Left ventricle myocardium superior (tissue), 1 donor: ENCODE measurements at regions not wholly inside any gene's neighbourhood (a gene's known extent, or its start where the extent isn't known, plus 50 kb on each side); places are given as distances from the start of the nearest gene placed in this dataset.

Experiments used
- ATAC-seq: fragments of 200-7000 bp; cut with Tn5 transposase; one replicate; pipeline ENCODE4 v1.9.1; 2020; ENCODE audit warnings: mild to moderate bottlenecking, moderate library complexity
- DNase-seq: peaks from one replicate; pipeline ENCODE4 v3.0.0-alpha.2; 2020
- intact Hi-C: fragments of 100-400 bp; cut with micrococcal nuclease; formaldehyde crosslinking; loops from one replicate; pipeline ENCODE4 v1.11.0; 2022
- donor health status: DM: no; HTN: yes; CAD: no; lungs with severe emphysema.

DNA sequence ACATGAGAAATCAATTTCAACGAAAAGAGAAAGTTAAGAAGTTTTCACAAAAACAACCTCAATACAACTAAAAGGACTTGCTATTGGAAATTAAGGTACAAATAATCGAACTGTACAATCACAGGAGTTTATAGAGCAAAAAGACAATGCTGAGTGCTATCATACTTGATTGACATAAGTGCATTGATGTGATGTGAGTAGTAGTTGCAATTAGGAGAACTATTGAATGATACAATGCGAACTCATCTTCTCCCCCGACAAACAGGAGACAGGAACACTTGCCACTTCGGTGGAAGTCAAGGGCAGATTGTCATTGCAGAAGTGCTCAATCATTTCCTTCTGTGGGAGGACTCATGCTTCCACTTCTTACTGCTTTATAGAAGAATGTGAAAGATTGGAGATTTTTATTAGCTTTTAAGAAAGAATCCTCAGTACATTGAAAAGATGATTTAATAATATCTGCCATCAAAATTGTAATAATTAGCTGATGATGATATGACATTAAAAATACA is 276.6 kb upstream of the MPDZ start:
- no peak for ATAC-seq
- intact Hi-C loops: no loop called here
- no peak for DNase-seq

DNA sequence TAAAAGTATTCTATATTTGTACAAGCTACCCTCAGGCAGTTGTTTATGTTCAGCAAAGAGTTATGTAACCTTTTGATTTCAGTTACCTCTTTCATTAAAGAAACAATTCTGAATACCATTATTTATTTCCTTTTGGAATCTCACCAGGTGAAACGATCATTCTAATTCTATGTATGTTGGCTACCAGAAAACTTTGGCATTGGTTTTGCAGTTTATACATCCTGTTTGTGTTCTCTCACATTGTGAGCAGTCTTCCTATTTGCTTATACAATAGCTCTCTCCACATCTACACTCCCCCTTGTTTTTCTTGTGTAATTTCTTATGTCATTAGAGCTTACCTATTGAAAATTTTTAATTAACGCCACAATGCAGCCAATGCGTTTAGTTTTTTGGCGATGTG is 276.0 kb upstream of the MPDZ start:
- intact Hi-C loops: no loop called here
- DNase-seq: no peak
- no peak for ATAC-seq

DNA sequence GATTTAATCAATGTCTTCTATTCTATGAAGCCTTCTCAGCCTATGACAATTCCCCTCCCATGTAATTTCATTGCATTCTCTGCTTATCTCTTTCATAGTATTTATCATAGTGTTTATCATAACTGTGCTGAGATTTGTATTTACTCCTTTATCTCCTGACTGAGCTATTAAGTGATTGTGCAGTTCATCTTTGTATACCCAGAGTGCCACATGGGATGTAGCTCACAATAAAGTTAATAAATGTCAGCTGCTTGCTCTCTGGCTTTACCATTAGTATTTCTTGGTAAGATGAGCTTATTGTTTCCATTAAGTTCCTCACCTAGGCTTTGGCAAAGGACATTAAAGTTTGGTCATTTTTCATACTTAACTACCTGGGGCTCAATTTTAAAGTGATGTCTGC is 275.1 kb upstream of the MPDZ start:
- ATAC-seq: no peak
- no peak for DNase-seq
- intact Hi-C loops: no loop called here

DNA sequence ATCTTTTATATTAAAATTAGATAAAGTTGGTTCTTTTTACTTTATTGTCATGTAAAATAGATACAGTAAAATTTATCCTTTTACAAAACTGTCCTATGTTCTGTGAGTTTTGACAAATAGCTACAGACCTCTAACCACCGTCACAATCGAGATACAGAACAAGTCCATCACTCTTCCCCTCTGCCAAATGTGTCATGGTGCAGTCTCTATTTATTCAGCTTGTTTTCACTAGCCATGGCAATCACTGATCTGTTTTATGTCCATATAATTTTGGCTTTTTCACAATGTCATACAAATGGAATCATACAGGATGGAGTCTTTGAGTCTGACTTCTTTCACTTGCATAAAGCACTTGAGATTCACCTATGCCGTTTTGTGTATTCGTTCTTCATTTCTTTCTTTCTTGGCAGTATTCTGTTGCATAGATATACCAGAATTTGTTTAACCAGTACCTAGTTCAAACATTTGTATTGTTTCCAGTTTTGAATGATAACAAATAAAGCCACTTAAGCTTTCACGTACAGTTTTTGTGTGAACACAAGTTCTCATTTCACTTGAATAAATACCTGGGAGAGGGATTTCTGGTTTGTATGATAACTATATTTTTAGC is 273.2 kb upstream of the MPDZ start:
- DNase-seq: no peak
- intact Hi-C loops: no loop called here
- peak; percentile 77 for ATAC-seq

DNA sequence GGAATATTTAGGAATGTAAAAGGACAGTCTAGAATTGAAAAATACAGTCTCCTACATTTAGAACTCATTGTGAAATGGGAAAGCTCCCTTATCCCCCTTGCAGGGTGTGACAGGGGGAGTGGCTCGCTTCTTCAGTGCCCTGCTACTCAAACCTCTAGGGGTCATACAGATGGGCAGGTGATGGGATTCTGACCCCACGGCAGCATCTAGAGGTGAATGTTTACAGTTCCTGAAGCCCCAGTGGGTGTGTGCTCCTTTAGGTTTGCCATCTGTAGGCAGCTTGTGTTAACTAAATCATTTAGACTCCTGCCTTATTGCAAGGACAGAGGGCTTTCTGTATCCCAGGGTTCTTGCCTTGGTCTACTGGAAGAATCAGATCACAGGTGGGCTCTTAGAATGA is 271.0 kb upstream of the MPDZ start:
- no peak for DNase-seq
- no peak for ATAC-seq
- intact Hi-C loops: no loop called here

DNA sequence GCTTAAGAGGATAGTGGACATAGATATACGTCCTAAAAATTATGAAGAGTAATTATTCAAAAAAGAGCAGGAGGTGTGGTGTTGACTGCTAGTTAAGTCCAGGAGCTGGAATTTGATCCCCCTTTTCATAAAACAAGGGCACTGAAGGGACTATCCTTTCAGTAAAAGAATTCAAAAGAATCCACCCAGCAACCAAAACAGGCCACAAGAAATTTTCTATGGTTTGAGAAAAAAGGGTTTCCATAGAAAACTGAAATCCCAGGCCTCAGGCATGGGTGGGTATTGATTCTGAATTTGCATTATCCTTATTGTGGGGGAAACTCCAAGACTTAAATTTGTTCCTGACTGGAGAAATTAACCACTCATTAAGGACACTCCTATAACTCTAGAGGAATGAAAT is 269.0 kb upstream of the MPDZ start:
- no peak for DNase-seq
- no peak for ATAC-seq
- intact Hi-C loops: no loop called here

DNA sequence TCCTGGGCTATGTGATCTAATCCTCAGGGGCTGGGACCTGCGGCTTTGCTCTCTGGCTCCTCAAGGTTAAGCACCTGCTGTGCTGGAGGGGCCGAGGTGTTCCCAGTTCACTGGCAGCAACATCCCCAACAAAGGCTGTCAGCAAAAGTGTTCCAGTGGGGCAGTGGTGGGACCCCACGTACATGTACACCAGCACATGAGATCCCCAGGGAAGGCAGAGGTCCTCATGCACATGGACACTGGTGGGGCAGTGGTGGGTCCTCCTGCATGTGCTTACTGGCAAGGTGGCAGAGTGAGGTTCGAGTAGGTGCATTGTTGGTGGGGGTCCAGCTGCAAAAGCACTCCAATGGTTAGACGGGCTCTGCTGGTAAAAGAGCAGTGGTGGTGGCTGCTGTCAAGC is 255.6 kb upstream of the MPDZ start:
- no peak for DNase-seq
- ATAC-seq: no peak
- intact Hi-C loops: no loop called here

DNA sequence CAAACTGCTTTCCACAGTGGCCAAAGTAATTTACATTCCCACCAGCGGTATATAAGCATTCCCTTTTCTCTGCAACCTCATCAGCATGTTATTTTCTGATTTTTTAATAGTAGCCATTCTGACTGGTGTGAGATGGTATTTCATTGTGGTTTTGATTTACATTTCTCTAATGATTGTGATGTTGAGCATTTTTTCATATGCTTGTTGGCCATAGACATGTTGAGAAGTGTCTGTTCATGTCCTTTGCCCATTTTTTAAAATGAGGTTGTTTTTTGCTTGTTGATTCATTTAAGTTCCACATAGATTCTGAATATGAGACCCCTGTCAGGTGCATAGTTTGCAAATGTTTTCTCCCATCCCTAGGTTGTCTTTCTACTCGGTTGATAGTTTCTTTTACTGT is 254.5 kb upstream of the MPDZ start:
- no peak for ATAC-seq

DNA sequence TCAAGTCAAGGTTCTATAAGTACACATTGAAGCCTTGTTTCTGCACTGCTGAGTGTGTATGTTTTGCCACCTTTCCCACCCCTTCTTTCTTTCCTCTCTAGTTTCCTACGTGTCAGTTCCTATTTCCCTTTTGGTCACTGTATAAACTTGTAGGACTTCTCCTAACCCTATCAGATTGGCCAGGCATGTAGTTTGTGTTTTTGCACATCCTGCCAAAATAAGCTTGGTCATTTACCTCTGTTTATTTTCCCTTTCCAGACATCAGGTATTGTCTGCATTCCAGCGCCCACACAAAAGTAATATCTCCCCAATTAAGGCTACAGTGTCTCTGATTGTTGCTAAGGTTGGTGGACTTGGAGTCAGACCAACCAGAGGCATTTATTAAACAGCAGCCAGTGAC is 252.9 kb upstream of the MPDZ start:
- intact Hi-C loops: no loop called here
- ATAC-seq (no peak), DNase-seq (no peak)

More for the DNA sequence above, 254.5 kb upstream of the MPDZ start:
- intact Hi-C loops: no loop called here
- no peak for DNase-seq

DNA sequence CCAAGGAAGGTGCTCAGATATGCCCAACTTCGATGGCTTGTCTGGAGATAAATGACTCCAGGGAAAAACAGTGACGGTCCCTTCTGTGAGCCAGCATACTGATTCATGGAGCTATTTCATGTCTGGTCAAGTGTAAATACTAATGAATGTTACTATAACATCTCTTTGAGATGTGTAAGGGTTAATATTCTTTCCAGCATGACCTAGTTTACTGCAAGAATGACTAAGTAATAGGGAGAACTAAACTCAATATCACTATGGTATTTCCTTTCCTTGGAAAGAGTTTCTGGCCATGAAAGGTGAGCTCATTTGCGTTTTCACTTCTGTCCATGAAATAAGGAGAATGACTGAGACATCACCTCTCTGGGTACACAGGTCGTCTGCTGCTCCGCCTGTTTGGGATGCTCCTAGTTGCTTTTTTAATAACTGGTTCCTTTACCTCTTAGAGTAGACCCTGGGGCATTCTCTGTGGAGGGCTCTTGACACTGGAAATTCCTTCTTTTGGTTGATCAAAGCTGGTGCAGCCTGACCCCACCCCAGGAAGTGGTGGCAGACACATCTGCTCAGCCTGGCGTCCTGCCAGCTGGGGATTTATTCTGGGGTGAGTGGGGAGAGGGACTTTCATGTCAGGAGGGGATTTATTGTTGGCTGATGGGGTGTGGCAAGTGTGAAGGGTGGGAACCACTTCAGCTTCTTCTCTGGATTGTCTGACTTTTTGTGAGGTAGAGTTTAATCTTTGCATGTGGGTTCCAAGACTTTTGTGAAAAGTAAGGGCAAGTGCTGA is 250.0 kb upstream of the MPDZ start:
- intact Hi-C loops: no loop called here
- ATAC-seq (no peak), DNase-seq (no peak)

DNA sequence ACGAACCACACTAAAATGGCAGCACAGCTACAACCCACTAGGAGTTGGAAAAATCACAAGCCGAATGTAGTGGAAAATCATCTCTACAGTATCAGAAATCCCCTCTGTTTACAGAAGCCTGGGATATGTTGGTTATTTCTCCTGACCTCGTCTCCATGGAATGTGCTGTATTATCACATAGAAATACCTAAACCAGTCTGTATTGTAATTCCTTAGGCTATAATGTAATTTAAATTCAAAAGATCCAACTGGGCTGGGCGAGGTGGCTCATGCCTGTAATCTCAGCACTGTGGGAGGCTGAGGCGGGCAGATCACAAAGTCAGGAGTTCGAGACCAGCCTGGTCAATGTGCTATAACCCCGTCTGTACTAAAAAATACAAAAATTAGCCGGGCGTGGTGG is 244.8 kb upstream of the MPDZ start:
- no peak for ATAC-seq
- DNase-seq: no peak
- intact Hi-C loops: no loop called here

DNA sequence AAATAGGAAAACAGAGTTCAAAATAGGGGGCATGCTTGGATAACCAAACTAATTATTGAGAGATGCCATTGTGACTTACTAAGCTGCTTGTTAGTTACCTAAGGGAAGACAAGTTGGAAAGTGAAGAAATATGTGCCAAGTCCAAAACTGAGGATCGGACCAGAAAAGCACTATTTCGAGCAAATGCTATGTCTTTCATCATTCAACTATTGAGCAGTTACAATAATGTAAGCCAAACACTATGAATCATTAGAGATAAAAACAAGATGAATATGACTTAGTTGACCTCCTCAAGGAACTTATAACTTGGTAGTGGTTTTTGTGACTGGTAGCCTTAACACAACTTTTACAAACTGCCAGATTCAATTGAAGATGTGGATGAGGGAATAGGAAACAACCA is 240.6 kb upstream of the MPDZ start:
- no peak for DNase-seq
- ATAC-seq: no peak
- intact Hi-C loops: no loop called here

DNA sequence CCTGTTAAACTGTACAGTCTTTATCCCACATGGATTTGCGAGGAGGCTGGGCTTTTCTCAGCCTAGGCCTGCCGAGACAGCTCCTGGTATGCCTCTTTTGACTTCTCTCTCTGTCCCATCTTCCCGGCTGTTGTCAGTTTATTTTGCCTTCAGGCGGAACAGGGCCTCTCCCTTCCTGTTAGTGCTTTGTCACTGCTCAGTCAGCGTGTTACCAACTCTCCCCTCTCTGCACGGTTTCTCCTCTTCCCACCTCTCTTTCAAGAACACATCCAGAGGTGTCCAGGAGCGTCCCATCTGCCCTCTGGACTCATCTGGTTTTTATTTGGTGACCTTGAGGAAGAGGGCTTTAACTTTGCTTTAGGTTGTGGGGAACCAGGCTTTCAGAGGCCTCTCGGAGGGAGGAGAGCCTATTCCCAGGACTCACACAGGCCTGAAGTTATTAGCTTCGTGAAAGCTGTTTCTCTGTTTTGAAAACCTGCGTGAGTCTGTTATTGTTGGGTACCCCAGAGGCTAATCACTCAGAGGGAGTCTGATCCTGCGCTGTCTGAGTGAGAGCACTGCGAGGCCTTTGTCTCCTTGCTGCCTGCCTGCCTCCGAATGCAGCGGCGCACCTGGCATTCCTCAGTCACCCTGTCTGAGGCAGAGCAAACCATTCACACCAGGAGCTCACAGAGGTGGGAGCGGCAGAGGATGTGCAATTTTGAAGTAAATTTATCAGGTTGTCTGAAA is 234.4 kb upstream of the MPDZ start:
- intact Hi-C loops: no loop called here
- DNase-seq: no peak
- peak; percentile 62 for ATAC-seq

DNA sequence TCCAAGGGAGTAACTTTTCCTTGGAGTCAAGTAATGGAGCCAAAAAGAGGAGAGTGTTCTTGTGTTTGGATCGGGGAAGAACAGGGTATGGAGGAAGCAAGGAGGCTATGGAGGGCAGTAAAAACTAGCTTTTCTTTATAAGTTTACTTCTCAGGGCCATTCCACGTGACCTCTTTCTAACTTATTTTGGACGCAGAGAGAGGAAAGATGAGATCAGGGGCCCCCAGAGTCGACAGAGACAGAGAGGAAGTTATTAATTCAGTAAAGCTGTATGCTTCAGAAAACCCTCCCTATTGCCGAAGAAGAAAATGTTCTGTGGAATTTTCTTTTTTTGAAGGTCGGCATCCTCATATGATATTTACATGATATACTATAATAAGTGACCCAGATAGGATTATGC is 233.8 kb upstream of the MPDZ start:
- ATAC-seq (peak; percentile 65), DNase-seq (no peak)
- intact Hi-C loops: no loop called here

DNA sequence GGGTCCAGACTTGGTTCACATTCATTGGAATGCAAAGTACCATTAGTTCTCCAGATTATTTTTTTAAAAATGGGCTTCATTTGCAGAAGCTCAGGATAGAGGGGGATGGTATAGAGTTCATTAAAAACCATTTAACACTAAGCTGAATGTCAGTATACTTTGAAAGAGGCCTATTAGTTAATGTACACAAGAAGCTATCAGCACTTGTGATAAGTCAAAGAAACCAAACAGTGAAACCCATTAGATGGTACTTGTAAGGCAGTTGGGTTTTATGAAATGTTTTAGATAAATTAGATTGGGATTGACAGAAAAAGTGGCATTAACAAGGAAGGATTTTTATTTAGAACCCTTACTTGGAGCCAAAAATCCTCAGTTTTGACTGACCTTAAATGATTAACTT is 229.2 kb upstream of the MPDZ start:
- intact Hi-C loops: no loop called here

DNA sequence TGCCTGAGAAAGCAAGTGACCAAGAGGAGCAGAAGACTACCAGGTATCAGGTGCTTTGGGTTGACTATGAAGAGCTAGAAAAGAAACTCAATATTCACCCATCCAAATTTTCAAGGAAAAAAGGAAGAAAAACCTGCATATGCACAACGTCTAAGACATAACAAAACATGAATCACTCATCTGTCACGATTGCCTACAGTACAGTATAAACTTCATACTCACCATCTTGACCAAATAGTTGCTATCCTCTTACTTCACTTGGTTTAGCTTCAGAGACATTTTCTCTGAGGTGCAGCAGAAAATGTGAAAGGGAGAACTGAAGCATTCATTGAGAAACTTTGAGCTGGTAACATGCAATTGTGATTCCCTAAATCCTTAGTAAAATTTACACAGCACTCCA is 228.6 kb upstream of the MPDZ start:
- no peak for DNase-seq
- no peak for ATAC-seq
- intact Hi-C loops: no loop called here

More for the DNA sequence above, 229.2 kb upstream of the MPDZ start:
- ATAC-seq (no peak), DNase-seq (no peak)

DNA sequence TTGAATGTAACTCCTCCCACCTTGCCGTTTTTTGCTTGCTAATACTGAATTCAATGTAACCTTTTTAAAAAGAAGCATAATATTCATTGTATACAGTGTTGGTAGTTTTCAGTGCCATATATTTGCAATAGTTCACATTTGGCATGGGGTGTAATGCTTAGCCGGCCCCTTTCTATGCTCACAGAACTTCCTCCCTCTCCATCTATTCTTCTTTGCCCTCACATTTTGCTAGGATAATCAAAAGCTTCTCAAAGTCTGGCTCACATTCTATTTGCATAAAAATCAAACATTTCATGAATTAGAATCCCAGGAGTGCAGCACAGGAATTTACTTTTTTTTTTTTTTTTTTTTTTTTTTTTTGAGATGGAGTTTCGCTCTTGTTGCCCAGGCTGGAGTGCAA is 226.3 kb upstream of the MPDZ start:
- intact Hi-C loops: no loop called here

DNA sequence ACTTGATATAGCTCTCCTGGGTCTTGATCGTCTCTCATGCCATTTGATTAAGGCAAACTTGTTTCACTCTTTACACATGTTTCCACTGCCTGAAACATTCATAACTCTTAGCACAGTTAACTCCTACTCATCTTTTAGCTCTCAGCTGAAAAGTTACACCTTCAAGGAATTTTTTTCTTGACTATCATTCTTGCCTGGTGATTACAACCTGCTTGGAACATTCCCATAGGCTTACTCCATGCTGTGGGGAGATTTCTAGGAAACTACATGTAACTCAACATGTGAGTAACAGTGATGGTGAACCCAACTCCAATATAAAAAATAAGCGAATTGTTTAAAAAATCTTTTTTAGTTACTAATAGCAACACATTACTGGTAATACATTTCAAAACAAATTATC is 224.1 kb upstream of the MPDZ start:
- ATAC-seq (no peak), DNase-seq (no peak)
- intact Hi-C loops: no loop called here

More for the DNA sequence above, 226.3 kb upstream of the MPDZ start:
- ATAC-seq (no peak), DNase-seq (no peak)

DNA sequence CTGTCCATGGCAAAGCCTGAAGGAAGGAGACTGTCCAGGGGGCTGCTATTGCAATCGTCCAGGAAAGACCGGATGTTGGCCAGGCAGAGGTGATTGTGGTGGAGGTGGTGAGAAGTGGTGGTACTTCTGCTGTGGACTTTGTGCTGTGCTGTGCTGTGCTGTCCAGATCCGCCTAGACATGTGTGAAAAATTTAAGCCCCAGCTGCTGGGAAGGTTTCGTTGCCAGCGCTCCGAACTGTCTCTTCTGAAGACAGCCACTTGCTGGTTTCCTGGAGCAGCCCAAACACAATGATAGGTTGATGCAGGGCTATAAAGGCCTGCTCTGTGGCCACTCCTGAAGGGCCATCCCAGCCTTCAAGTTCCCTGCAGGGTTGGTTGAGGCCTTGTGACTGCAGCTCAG is 223.0 kb upstream of the MPDZ start:
- peak; percentile 43 for DNase-seq
- intact Hi-C loops: no loop called here
- ATAC-seq: peak; percentile 88

DNA sequence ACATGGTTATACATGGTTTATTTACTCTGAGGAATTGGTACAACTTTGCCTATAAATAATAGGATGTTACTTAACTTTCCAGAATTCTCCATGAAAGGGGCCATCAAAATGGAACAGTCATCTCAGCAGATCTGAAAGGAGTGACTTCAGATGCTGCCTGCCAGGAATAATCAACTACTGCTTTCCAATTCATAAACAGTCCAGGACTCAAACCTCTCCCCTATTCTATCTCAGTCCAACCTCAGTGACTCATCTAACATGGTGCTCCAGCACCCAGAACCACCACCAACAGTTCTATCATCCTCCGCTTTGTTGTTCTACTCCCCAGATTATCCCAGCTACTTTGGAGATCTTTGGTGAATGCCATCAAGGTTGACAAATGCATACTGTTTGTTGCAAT is 221.5 kb upstream of the MPDZ start:
- no peak for ATAC-seq
- DNase-seq: no peak

More for the DNA sequence above, 221.5 kb upstream of the MPDZ start:
- intact Hi-C loops: no loop called here
